ENCODE measurements at regions not wholly inside any gene's neighbourhood (a gene's known extent, or its start where the extent isn't known, plus 50 kb on each side); places are given as distances from the start of the nearest gene placed in this dataset.
"Not testable (repeated sequence)": the region's sequence is repeated elsewhere in the genome, so short reads cannot be mapped to it uniquely, and the experiment has no call there.

GRCh38 chr18:52254367-52254766 lies 85.6 kb upstream of the DCC start:
- H3K4me3 ChIP-seq: no peak overlapping the region
- TF ChIP-seq, protein P1, sequence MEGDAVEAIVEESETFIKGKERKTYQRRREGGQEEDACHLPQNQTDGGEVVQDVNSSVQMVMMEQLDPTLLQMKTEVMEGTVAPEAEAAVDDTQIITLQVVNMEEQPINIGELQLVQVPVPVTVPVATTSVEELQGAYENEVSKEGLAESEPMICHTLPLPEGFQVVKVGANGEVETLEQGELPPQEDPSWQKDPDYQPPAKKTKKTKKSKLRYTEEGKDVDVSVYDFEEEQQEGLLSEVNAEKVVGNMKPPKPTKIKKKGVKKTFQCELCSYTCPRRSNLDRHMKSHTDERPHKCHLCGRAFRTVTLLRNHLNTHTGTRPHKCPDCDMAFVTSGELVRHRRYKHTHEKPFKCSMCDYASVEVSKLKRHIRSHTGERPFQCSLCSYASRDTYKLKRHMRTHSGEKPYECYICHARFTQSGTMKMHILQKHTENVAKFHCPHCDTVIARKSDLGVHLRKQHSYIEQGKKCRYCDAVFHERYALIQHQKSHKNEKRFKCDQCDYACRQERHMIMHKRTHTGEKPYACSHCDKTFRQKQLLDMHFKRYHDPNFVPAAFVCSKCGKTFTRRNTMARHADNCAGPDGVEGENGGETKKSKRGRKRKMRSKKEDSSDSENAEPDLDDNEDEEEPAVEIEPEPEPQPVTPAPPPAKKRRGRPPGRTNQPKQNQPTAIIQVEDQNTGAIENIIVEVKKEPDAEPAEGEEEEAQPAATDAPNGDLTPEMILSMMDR (IDR thresholded peaks at IDR 0.05): no peak
- ATAC-seq (no peak), DNase-seq (no peak)
- no peaks in the 10 kb centered on the region for H3K4me1 ChIP-seq
- H3K9me3 ChIP-seq: no peaks in the 10 kb centered on the region
- no peak overlapping the region for H3K27ac ChIP-seq
- no peaks in the 10 kb centered on the region for H3K36me3 ChIP-seq
- intact Hi-C loops (cut with DNase I): no loop called here
- no peaks in the 10 kb centered on the region for H3K27me3 ChIP-seq (ENCODE audit: low read depth)

DNA sequence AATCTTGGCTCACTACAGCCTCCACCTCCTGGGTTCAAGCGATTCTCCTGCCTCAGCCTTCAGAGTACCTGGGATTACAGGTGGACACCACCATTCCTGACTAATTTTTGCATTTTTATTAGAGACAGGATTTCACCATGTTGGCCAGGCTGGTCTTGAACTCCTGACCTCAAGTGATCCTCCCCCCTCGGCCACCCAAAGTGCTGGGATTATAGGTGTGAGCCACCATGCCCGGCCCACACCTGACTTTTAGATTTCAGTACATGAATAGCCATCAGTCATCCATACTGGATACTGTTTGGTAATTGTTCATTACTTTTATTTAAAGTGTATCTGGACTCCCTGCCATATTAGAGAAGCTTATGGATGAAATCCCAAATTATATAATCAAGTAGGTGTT lies 82.6 kb upstream of the DCC start:
- H3K4me1 ChIP-seq; H3K27ac ChIP-seq; intact Hi-C loops (cut with DNase I); DNase-seq; H3K36me3 ChIP-seq; H3K9me3 ChIP-seq; ATAC-seq; H3K27me3 ChIP-seq (ENCODE audit: low read depth); H3K4me3 ChIP-seq: not testable (repeated sequence)

DNA sequence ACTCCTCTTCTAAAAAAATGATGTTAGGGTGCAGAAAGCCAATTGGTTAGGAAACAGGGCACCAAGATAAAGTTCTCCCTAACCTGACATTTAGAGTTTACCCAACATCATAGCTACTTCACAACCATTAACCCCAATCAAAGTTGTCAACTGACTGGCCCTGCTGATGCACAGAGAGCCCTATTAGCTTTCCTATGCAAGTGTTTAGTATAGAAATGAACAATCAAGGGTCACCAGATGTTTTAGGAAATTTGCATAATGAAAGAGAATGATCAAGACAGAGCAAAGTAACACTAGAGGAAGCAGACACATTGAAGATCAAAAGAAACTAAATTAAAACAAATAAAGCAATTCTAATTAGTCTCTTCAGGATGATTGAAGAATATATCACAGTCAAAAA lies 64.2 kb upstream of the DCC start:
- Histone ChIP-seq H3K27me3 (ENCODE audit: low read depth) (no peaks in the 10 kb centered on the region), H3K4me1 (no peaks in the 10 kb centered on the region), H3K36me3 (no peaks in the 10 kb centered on the region), H3K27ac (no peak overlapping the region), H3K9me3 (no peaks in the 10 kb centered on the region), H3K4me3 (no peak overlapping the region)
- ATAC-seq (no peak), DNase-seq (no peak)
- intact Hi-C loops (cut with DNase I): no loop called here
- TF ChIP-seq, protein P1 (IDR thresholded peaks at IDR 0.05): no peak

- TF ChIP-seq, protein P1 (IDR thresholded peaks at IDR 0.05): no peak
- Histone ChIP-seq H3K9me3 (no peaks in the 10 kb centered on the region), H3K36me3 (no peaks in the 10 kb centered on the region), H3K4me1 (no peaks in the 10 kb centered on the region), H3K27me3 (ENCODE audit: low read depth) (no peaks in the 10 kb centered on the region), H3K27ac (no peak overlapping the region), H3K4me3 (no peak overlapping the region)
- intact Hi-C loops (cut with DNase I): no loop called here
- ATAC-seq (no peak), DNase-seq (no peak)
These were observed 62.2 kb upstream of the DCC start for GRCh38 chr18:52277785-52278184.

GRCh38 chr18:52278191-52278590 lies 61.8 kb upstream of the DCC start:
- H3K4me1 ChIP-seq: no peaks in the 10 kb centered on the region
- TF ChIP-seq, protein P1 (IDR thresholded peaks at IDR 0.05): no peak
- DNase-seq (no peak), ATAC-seq (no peak)
- H3K27me3 ChIP-seq (ENCODE audit: low read depth): no peaks in the 10 kb centered on the region
- intact Hi-C loops (cut with DNase I): no loop called here
- no peak overlapping the region for H3K4me3 ChIP-seq
- H3K36me3 ChIP-seq: no peaks in the 10 kb centered on the region
- H3K27ac ChIP-seq: no peak overlapping the region
- no peaks in the 10 kb centered on the region for H3K9me3 ChIP-seq

GRCh38 chr18:52280702-52281101 lies 59.3 kb upstream of the DCC start:
- Histone ChIP-seq H3K4me3 (no peak overlapping the region), H3K4me1 (no peaks in the 10 kb centered on the region), H3K27ac (no peak overlapping the region), H3K9me3 (no peaks in the 10 kb centered on the region), H3K27me3 (ENCODE audit: low read depth) (no peaks in the 10 kb centered on the region), H3K36me3 (no peaks in the 10 kb centered on the region)
- no peak for DNase-seq
- intact Hi-C loops (cut with DNase I): no loop called here
- TF ChIP-seq, protein P1 (IDR thresholded peaks at IDR 0.05): no peak
- ATAC-seq: no peak

All from lower lobe of right lung (tissue), 2 donors.